PC-3 (cell line): ENCODE measurements at regions not wholly inside any gene's neighbourhood (a gene's known extent, or its start where the extent isn't known, plus 50 kb on each side); places are given as distances from the start of the nearest gene placed in this dataset.

ENCODE experiments used
- ATAC-seq: fragments of 200-7000 bp; cut with Tn5 transposase; 2 replicates; pipeline ENCODE4 v1.9.1; 2020; ENCODE audit warnings: mild to moderate bottlenecking, moderate library complexity
- BruUV-seq: library from RNA; stranded (reverse); fragments of 400-500 nt; replicated peaks from 2 replicates; lab custom pipeline; 2021; lab: Mats Ljungman, UMichigan
- CTCF ChIA-PET: fragments of 300-600 bp; sonication (Branson Sonifier 250); formaldehyde crosslinking; loops from one replicate; lab custom pipeline; 2022; ENCODE audit warnings: antibody characterized with exemption; lab: Charles Lee
- POLR2A ChIA-PET: fragments of 300-600 bp; sonication (Branson Sonifier 250); formaldehyde crosslinking; loops from one replicate; lab custom pipeline; 2022; ENCODE audit warnings: antibody characterized with exemption; ENCODE audit not compliant: unreplicated experiment; lab: Charles Lee
- DNase-seq: peaks from one replicate; pipeline ENCODE4 v3.0.0-alpha.2; 2015
- H2AFZ ChIP-seq: fragments of 300-600 bp; sonication (generic); 2 replicates; pipeline ENCODE4 v1.6.0; 2016; ENCODE audit warnings: antibody characterized with exemption, low read length
- H3F3A ChIP-seq: fragments of 300-600 bp; sonication (generic); one replicate; pipeline ENCODE4 v1.6.0; 2017; ENCODE audit warnings: antibody characterized with exemption, low read length, control low read depth, mild to moderate bottlenecking; ENCODE audit not compliant: unreplicated experiment
- H3K27ac ChIP-seq: fragments of 300-600 bp; sonication (generic); 2 replicates; pipeline ENCODE4 v1.5.1; 2016; ENCODE audit warnings: mild to moderate bottlenecking, low read length
- H3K27me3 ChIP-seq: fragments of 300-600 bp; sonication (generic); 2 replicates; pipeline ENCODE4 v1.6.1; 2016; ENCODE audit warnings: low read length, mixed read lengths
- H3K36me3 ChIP-seq: fragments of 300-600 bp; sonication (generic); 2 replicates; pipeline ENCODE4 v1.6.1; 2016; ENCODE audit warnings: low read depth, mixed run types, low read length, mixed read lengths
- H3K4me1 ChIP-seq: fragments of 300-600 bp; sonication (generic); 2 replicates; pipeline ENCODE4 v1.5.1; 2016; ENCODE audit warnings: low read length; ENCODE audit not compliant: insufficient read depth
- H3K4me2 ChIP-seq: fragments of 300-600 bp; sonication (generic); 2 replicates; pipeline ENCODE4 v1.6.0; 2016; ENCODE audit warnings: low read length
- H3K4me3 ChIP-seq: fragments of 300-600 bp; sonication (generic); 2 replicates; pipeline ENCODE4 v1.5.1; 2016; ENCODE audit warnings: mild to moderate bottlenecking, low read length, mixed read lengths
- H3K79me2 ChIP-seq: fragments of 300-600 bp; sonication (generic); 2 replicates; pipeline ENCODE4 v1.6.1; 2017; ENCODE audit warnings: low read length, mixed read lengths
- H3K9ac ChIP-seq: fragments of 300-600 bp; sonication (generic); 2 replicates; pipeline ENCODE4 v1.6.0; 2016; ENCODE audit warnings: mild to moderate bottlenecking, low read length
- H3K9me2 ChIP-seq: fragments of 300-600 bp; sonication (generic); replicated peaks from 2 replicates; pipeline ENCODE4 v1.6.1; 2016; ENCODE audit warnings: mixed run types, low read length, mixed read lengths
- H3K9me3 ChIP-seq: fragments of 300-600 bp; sonication (generic); 2 replicates; pipeline ENCODE4 v1.6.1; 2016; ENCODE audit warnings: low read length, mixed read lengths
- H4K20me1 ChIP-seq: fragments of 300-600 bp; sonication (generic); 2 replicates; pipeline ENCODE4 v1.6.1; 2016; ENCODE audit warnings: low read length, mixed read lengths
- CTCF ChIP-seq: fragments of 300-600 bp; sonication (generic); conservative IDR thresholded peaks from 2 replicates; pipeline ENCODE4 v1.5.1; 2017; ENCODE audit warnings: antibody characterized with exemption, low read depth, mild to moderate bottlenecking, low read length
- EZH2 ChIP-seq: fragments of 300-600 bp; sonication (generic); IDR thresholded peaks from one replicate; pipeline ENCODE4 v1.6.1; 2017; ENCODE audit warnings: antibody characterized with exemption, mild to moderate bottlenecking, low read length; ENCODE audit not compliant: unreplicated experiment
- EZH2phosphoT487 ChIP-seq: fragments of 300-600 bp; sonication (generic); IDR thresholded peaks from 2 replicates; pipeline ENCODE4 v1.6.1; 2018; ENCODE audit warnings: mild to moderate bottlenecking, antibody characterized with exemption, low read length, borderline replicate concordance
- intact Hi-C: fragments of 100-400 bp; cut with micrococcal nuclease; formaldehyde crosslinking; loops from 2 replicates; pipeline ENCODE4 v1.9.0; 2023

GRCh38 chr20:10943686-10944265 is 270.0 kb upstream of the JAG1 start:
- intact Hi-C loops: no loop called here
- Histone ChIP-seq H3K4me3 (no peak overlapping the region), H2AFZ (no peak overlapping the region), H3K27me3 (no peaks in the 10 kb centered on the region), H3K4me2 (no peak overlapping the region), H3K9ac (no peak overlapping the region), H3K9me2 (no peaks in the 10 kb centered on the region), H3K9me3 (no peaks in the 10 kb centered on the region), H3K27ac (no peak overlapping the region), H3F3A (no peaks in the 10 kb centered on the region), H4K20me1 (no peaks in the 10 kb centered on the region), H3K36me3 (no peaks in the 10 kb centered on the region), H3K79me2 (no peaks in the 10 kb centered on the region), H3K4me1 (peaks cover 13% of the 10 kb centered on the region)
- ATAC-seq (no peak), DNase-seq (no peak)
- POLR2A ChIA-PET: no interaction called here
- TF ChIP-seq EZH2 (no peak), CTCF (no peak), EZH2phosphoT487 (no peak)
- BruUV-seq: no TSS peak
- CTCF ChIA-PET: no interaction called here

GRCh38 chr20:10946124-10946880 is 272.5 kb upstream of the JAG1 start:
- ChIA-PET CTCF (no interaction called here), POLR2A (no interaction called here)
- Histone ChIP-seq H3K9me3 (no peaks in the 10 kb centered on the region), H3K36me3 (no peaks in the 10 kb centered on the region), H3K4me2 (no peak overlapping the region), H3K4me1 (no peaks in the 10 kb centered on the region), H3F3A (no peaks in the 10 kb centered on the region), H3K27ac (no peak overlapping the region), H3K79me2 (no peaks in the 10 kb centered on the region), H3K9ac (no peak overlapping the region), H3K27me3 (no peaks in the 10 kb centered on the region), H2AFZ (no peak overlapping the region), H3K4me3 (no peak overlapping the region), H4K20me1 (no peaks in the 10 kb centered on the region), H3K9me2 (no peaks in the 10 kb centered on the region)
- TF ChIP-seq CTCF: no peak
- no TSS peak for BruUV-seq
- intact Hi-C loops: no loop called here
- DNase-seq (no peak), ATAC-seq (no peak)

GRCh38 chr20:10947726-10948125 is 273.9 kb upstream of the JAG1 start:
- Histone ChIP-seq H3K27ac (no peak overlapping the region), H3K9ac (no peak overlapping the region), H3K4me1 (no peaks in the 10 kb centered on the region), H3K4me3 (no peak overlapping the region), H3K4me2 (no peak overlapping the region), H3K27me3 (no peaks in the 10 kb centered on the region), H4K20me1 (no peaks in the 10 kb centered on the region), H2AFZ (no peak overlapping the region), H3F3A (no peaks in the 10 kb centered on the region), H3K9me2 (no peaks in the 10 kb centered on the region), H3K79me2 (no peaks in the 10 kb centered on the region), H3K9me3 (no peaks in the 10 kb centered on the region), H3K36me3 (no peaks in the 10 kb centered on the region)
- ChIA-PET CTCF (no interaction called here), POLR2A (no interaction called here)
- TF ChIP-seq EZH2 (no peak), CTCF (no peak), EZH2phosphoT487 (no peak)
- BruUV-seq: no TSS peak
- DNase-seq (no peak), ATAC-seq (no peak)
- intact Hi-C loops: no loop called here
